Ovary (tissue), 3 donors: ENCODE measurements at regions not wholly inside any gene's neighbourhood (a gene's known extent, or its start where the extent isn't known, plus 50 kb on each side); places are given as distances from the start of the nearest gene placed in this dataset.

Experiments
- POLR2A ChIP-seq: fragments of 450-650 bp; IDR thresholded peaks from one replicate; pipeline ENCODE4 v1.6.1; 2017; ENCODE audit warnings: antibody characterized with exemption, mild to moderate bottlenecking, moderate library complexity
- TF ChIP-seq, protein P1 (sequence below), 3 donors: fragments of 450-650 bp in 2 of 3; fragments of 200-600 bp in 1 of 3; IDR thresholded peaks; one replicate each; pipeline versions ENCODE4 v1.5.1 to v1.8.0; 2016 to 2022; ENCODE audit warnings: antibody characterized with exemption in 3 of 3, mild to moderate bottlenecking in 1 of 3
- donor health status: DM: no; HTN: no; CAD: no.

DNA sequence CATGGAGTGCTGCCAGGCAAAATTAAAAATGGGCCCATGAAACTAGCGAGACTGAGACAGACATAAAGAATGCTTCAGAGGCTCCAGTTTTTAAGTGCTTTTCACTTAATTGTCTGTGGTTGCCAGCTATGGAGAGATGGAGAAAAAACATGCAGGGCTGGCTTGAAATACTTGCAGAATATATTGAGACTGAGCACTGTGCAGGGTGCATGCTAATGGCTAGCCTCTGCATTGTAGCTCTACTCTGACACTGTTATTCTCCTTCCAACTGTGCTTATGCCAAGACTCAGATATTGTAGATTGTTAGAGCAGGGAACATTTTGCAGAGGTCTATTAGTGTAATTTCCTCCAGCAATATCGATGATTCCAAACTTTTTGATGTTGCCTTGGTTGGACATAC lies 735.0 kb downstream of the PDCD6IP start:
- TF ChIP-seq, protein P1, sequence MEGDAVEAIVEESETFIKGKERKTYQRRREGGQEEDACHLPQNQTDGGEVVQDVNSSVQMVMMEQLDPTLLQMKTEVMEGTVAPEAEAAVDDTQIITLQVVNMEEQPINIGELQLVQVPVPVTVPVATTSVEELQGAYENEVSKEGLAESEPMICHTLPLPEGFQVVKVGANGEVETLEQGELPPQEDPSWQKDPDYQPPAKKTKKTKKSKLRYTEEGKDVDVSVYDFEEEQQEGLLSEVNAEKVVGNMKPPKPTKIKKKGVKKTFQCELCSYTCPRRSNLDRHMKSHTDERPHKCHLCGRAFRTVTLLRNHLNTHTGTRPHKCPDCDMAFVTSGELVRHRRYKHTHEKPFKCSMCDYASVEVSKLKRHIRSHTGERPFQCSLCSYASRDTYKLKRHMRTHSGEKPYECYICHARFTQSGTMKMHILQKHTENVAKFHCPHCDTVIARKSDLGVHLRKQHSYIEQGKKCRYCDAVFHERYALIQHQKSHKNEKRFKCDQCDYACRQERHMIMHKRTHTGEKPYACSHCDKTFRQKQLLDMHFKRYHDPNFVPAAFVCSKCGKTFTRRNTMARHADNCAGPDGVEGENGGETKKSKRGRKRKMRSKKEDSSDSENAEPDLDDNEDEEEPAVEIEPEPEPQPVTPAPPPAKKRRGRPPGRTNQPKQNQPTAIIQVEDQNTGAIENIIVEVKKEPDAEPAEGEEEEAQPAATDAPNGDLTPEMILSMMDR (IDR thresholded peaks at IDR 0.05): no peak
- TF ChIP-seq POLR2A: no peak
